GM21360 (cell line): ENCODE measurements at regions not wholly inside any gene's neighbourhood (a gene's known extent, or its start where the extent isn't known, plus 50 kb on each side); places are given as distances from the start of the nearest gene placed in this dataset.
A peak's percentile ranks its signal among the peaks of the same experiment; 100 is the strongest.
"Not testable (repeated sequence)": the region's sequence is repeated elsewhere in the genome, so short reads cannot be mapped to it uniquely, and the experiment has no call there.

ENCODE experiments used
- ATAC-seq: cut with Tn5 transposase; IDR thresholded peaks from one replicate; pipeline ENCODE4 v1.9.1; 2021; ENCODE audit warnings: mild to moderate bottlenecking, moderate library complexity; ENCODE audit not compliant: unreplicated experiment

DNA sequence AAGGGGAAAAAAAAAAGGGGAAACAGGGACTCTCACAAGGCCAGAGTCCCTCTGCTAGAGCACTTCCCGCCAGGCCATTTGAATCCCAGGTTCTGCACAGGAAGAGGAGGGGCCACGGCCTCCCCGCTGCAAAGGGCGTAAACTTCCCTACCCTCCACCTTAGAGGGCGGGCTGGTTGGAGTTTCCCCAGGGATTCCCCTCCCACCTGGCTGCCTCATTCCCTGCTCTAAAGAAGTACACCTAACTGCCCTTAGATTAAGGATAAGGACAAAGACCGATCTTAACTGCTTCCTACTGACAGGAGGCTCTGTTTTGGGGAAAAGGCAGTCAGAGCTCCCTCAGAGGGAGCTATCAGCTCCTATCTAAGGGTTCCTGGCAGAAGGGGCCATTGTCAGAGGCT lies 102.0 kb upstream of the ARMC3 start:
- ATAC-seq, result no peak

DNA sequence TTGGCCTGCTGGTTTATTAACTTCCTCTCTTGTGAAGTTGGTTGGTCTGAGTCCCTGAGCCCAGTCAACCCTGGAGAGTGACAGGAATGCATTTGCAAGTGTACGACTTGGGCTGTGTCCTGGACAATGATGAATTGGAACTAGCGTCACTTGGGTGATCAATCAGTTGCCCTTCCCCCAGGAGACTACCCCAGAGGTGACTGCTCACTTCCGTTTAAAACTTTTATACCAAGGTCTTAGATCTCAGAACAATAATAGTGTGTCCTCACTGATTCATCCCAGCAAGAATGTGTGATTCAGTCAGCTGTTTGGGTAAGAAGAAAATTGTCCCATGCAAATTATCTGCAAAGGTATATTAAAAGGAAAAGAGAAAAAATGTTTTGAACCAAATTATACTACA lies 102.9 kb upstream of the ARMC3 start:
- no peak for ATAC-seq

DNA sequence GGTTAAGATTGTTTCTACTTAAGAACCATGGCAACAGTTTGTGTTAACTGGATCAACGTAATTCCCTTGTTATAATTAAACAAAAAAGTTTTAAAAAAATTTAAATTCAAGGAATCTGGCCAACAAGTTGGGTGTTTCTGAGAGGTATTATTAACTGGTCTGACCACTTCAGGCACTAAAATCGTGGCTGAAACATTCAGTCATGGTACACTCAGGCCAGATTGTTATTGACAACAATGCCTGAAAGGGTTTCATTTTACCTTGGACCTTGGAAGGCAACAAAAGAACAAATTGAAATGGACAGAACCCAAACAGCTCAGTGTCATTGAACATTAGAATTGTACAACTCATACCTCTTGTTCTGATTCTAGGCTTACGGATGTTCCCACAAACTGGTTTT lies 103.3 kb upstream of the ARMC3 start:
- no peak for ATAC-seq

- peak; percentile 76 for ATAC-seq
These were observed 104.7 kb upstream of the ARMC3 start for GRCh38 chr10:22823109-22823508.

- ATAC-seq, result not testable (repeated sequence)
These were observed 105.9 kb upstream of the ARMC3 start for GRCh38 chr10:22821921-22822320.

DNA sequence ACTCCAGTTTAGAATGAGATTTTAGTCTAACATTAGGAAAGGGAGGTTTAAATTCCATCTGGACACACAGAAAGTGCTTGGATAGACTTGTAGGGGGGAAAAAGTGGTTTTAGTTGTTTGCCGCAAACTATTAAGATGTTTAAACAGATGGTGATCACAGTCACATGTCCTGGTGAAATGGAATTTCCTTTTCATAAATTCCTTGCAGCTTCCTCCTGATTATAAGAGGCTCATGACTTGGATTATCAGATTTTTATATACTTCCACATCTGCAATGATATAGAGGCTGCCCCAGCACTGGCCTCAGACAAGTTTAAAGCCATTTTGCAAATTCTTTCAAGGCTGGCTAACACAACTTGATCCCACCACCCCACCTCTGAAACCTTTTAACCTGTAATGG lies 106.4 kb upstream of the ARMC3 start:
- no peak for ATAC-seq

GRCh38 chr10:22816298-22816653 lies 101.9 kb upstream of the PIP4K2A start:
- peak; percentile 52 for ATAC-seq

DNA sequence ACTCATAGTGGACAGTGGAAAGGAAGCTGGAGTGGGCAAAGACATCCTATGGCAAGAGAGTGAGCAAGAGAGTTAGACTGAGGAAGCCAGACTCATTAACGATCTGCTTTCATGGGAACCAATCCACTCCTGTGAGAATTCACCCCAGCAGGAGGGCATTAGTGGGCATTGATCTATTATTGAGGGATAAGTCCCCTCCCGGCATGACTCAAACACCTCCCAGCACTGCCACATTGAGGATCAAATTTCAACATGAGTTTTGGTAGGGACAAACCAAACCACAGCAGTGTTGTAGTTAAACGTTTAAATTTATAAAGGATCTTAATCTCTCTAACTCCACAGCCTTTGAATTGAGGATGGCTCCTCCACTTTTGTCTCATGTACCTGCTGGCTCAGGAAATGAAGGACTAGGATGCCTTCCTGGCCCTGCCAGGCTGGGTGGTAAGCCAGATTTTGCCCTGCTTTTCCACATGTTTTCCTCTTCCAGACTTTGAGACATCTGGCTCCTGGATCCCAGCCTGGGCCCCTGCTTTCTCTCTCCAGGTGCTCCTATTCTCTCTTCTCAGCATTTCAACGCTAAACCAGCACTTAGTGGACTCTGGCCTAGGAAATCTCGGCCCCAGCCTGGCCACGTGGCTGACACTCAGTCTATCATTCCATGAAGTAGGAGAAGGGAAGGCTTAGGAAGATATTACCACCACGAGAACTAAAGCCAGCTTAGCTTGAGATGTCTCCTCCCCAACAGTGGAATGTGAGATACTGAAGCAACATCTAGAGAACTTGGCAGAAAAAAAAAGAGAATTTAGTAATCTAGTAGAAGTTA lies 96.5 kb upstream of the PIP4K2A start:
- no peak for ATAC-seq

GRCh38 chr10:22807238-22807637 lies 92.9 kb upstream of the PIP4K2A start:
- ATAC-seq, result no peak

GRCh38 chr10:22805304-22805703 lies 90.9 kb upstream of the PIP4K2A start:
- no peak for ATAC-seq

GRCh38 chr10:22803261-22803885 lies 89.0 kb upstream of the PIP4K2A start:
- no peak for ATAC-seq

DNA sequence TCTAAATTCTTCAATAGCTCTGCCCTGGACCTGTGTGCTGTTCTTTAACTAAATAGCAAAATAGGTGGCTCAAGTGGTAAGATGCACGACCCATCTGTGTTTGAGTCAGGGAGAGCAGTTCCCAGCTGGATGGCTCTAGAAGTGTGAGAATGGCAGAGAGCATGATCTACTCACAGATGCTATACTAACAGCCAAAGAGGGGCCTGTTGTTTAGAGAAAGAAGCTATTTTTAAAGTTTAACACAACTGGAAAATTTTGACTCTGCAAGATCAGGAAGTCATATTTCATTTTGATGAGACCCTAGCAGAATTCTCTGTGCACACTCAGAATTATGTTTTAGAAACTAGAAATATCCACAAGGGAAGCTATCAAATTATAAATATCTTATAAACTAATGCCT lies 87.4 kb upstream of the PIP4K2A start:
- no peak for ATAC-seq

DNA sequence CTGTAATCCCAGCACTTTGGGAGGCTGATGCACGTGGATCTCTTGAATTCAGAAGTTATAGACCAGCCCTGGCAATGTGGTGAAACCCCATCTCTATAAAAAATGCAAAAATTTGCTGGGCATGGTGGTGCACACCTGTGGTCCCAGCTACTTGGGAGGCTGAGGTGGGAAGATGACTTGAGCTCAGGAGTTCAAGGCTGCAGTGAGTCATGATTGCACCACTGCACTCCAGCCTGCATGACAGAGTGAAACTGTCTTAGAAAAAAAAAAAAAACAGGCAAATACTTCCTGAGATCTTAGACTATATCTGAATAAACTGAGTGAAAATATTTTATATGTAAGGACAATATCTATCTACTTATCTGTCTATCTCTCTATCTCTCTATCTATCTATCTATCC lies 83.4 kb upstream of the PIP4K2A start:
- not testable (repeated sequence) for ATAC-seq

DNA sequence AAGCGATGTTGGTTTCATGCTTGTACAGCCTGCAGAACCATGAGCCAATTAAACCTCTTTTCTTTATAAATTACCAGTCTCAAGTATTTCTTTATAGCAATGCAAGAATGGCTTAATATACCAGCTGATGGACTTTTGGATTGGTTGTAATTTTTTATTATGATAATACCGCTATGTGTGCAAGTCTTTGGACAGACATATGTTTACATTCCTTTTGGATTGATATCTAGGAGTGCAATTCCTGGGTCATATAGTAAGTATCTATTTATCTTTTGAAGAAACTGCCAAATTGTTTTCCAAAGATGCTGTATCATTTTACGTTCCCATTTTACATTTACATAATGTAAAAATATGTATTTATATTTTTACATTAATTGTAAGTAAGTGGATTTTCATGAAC lies 81.2 kb upstream of the PIP4K2A start:
- no peak for ATAC-seq

DNA sequence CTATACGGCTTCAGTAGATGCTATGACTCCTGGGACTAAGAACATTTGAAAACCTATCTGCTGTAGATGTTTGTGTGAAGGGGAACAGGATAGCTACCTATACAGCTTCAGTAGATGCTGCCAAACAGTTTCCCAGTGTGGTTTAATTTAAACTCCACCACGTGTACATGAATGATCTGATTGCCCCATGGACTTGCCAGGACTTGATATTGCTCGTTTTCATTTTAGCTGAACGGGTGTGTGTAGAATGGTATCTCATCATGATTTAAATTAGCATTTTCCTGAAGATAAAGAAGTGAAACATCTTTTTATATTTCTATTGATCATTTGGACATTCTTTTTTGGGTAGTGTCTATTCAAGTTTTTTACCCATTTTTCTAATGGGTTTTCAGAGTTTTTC lies 77.8 kb upstream of the PIP4K2A start:
- no peak for ATAC-seq

GRCh38 chr10:22791665-22792064 lies 77.3 kb upstream of the PIP4K2A start:
- no peak for ATAC-seq

DNA sequence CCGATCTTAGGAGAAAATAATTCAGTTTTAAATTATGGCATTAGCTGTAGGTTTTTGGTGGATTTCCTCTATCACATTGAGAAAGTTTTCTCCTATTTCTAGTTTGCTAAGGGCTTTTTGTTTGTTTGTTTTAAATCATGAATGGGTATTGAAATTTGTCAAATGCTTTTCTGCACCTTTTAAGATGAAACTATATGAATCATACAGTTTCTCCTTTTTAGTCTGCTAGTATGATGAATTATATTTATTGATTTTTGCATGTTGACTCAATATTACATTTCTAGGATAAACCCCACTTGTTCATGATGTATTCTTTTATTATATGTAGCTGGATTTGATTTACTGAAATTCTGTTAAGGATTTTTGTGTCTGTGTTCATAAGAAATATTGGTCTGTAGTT lies 70.3 kb upstream of the PIP4K2A start:
- no peak for ATAC-seq

DNA sequence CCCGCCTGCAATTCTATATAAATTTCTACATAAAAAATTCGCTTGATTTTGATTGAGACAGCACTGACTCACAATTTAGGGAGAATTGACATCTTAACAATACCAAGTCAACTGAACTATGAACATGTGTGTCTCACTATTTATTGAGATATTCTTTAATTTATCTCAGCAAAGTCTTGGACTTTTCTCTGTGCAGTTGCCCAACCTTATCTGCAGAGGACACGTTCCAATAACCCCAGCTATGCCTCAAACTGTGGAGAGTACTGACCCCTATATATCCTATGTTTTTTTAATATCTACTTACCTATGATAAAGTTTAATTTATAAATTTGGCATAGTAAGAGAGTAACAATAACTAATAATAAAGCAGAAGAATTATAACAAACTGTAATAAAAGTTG lies 69.4 kb upstream of the PIP4K2A start:
- no peak for ATAC-seq

DNA sequence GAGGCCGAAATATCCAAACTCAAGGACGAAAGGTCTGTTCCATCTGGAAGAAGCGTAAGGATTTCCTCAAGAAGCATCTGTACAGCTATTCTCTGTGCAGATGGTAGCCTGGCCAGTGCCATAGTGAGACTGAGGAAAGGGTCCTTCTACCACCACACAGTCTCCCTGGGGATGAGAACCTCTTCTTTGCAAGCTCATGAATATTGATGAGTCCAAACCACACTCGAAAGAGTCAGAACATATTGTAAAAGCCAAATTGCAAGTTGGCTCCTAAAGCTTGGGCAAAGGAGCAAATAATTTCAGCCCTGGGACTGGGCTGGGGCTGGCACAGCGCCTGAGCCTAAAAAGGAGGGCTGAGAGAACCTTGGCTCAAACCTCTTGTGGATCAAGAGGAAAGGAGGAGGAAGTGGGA lies 66.1 kb upstream of the PIP4K2A start:
- no peak for ATAC-seq

DNA sequence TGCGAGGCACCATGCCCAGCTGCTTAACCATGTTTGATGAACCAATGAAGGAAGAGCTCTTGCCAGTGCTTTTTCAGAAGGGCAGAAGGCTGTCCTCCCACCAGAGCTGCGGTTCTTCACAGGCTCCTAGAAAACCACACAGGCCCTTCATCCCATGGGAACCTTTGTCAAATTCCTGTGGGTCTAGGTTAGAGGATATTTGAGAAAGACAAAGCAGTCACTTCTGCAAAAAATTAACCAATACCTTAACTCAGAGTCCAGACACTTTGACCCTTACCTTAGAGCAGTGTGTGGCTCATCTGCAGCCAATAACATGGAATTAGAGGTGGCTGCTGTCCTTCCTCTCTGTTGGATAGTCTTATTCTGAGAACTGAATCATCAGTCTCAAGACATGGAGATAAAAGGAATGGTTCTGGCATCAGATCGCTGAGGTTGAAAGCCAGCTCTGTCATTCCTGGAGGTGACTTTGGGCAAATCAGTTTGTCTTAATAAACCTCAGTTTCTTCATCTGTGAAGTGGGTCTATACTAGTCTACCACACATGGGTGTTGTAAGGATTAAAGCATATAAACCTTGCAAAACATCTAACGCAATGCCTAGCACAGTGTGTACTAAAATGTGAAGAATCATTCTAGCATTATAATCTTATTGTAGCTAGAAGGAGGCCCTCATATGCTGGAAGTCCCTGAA lies 65.1 kb upstream of the PIP4K2A start:
- ATAC-seq, result no peak

DNA sequence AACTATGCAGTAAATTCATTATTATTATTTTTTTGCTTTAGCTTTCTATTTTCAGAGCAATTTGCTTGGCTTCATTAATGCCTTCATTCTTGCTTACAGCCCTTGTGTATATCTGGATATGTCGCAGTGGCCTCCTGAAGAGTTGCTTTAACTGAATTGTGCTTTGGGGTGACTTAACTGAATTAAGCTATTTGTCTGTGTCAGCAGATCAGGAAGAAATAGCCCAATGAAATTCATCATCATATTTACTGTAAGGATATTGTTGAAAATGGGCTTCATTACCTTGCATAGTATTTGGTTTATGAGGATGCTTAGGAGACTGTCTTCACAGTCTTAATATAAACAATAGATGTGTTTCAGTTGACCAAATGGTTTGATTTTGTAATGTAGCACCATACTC lies 59.7 kb upstream of the PIP4K2A start:
- ATAC-seq, result no peak

GRCh38 chr10:22771631-22772030 lies 57.3 kb upstream of the PIP4K2A start:
- not testable (repeated sequence) for ATAC-seq
